ENCODE measurements at regions not wholly inside any gene's neighbourhood (a gene's known extent, or its start where the extent isn't known, plus 50 kb on each side); places are given as distances from the start of the nearest gene placed in this dataset.

- TF ChIP-seq, protein P1, sequence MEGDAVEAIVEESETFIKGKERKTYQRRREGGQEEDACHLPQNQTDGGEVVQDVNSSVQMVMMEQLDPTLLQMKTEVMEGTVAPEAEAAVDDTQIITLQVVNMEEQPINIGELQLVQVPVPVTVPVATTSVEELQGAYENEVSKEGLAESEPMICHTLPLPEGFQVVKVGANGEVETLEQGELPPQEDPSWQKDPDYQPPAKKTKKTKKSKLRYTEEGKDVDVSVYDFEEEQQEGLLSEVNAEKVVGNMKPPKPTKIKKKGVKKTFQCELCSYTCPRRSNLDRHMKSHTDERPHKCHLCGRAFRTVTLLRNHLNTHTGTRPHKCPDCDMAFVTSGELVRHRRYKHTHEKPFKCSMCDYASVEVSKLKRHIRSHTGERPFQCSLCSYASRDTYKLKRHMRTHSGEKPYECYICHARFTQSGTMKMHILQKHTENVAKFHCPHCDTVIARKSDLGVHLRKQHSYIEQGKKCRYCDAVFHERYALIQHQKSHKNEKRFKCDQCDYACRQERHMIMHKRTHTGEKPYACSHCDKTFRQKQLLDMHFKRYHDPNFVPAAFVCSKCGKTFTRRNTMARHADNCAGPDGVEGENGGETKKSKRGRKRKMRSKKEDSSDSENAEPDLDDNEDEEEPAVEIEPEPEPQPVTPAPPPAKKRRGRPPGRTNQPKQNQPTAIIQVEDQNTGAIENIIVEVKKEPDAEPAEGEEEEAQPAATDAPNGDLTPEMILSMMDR (conservative IDR thresholded peaks at IDR 0.05; ENCODE audit: low read depth in 2 of 2) = no peak
- TF ChIP-seq REST (IDR thresholded peaks at IDR 0.05; ENCODE audit: unreplicated experiment) = no peak
- TF ChIP-seq POLR2AphosphoS5 (IDR thresholded peaks at IDR 0.05; ENCODE audit: low read depth) = no peak
- no peak for TF ChIP-seq EZH2 (IDR thresholded peaks at IDR 0.05; ENCODE audit: low read depth, unreplicated experiment)
- TF ChIP-seq STAT1 (IDR thresholded peaks at IDR 0.05; ENCODE audit: unreplicated experiment) = no peak
- TF ChIP-seq ZNF114 (CRISPR knock-in tag; IDR thresholded peaks at IDR 0.05) = no peak
- no peak for TF ChIP-seq CREB1 (CRISPR knock-in tag; IDR thresholded peaks at IDR 0.05; ENCODE audit: low read depth)
Observed at GRCh38 chr3:18076301-18076700, 333.9 kb upstream of the TBC1D5 start.
